ENCODE measurements at regions not wholly inside any gene's neighbourhood (a gene's known extent, or its start where the extent isn't known, plus 50 kb on each side); places are given as distances from the start of the nearest gene placed in this dataset.

- Histone ChIP-seq H3K9me3 (ENCODE audit: low read length) (no peaks in the 10 kb centered on the region), H3K9ac (ENCODE audit: low read length) (no peak overlapping the region), H3K4me3 (ENCODE audit: low read length) (no peak overlapping the region), H3F3A (ENCODE audit: insufficient read depth, low read length, poor library complexity, severe bottlenecking) (peaks cover 10% of the 10 kb centered on the region), H3K27ac (ENCODE audit: low read length) (no peak overlapping the region), H3K9me2 (ENCODE audit: insufficient read depth, low read length) (no peaks in the 10 kb centered on the region), H3K4me2 (ENCODE audit: low read length) (no peak overlapping the region), H2AFZ (ENCODE audit: low read depth, low read length) (no peak overlapping the region), H4K20me1 (ENCODE audit: insufficient read depth) (no peaks in the 10 kb centered on the region), H3K36me3 (ENCODE audit: insufficient read depth, low read length) (no peaks in the 10 kb centered on the region), H3K79me2 (replicated peaks; ENCODE audit: insufficient read depth, low read length) (no peaks in the 10 kb centered on the region), H3K27me3 (ENCODE audit: insufficient read depth, low read depth, low read length) (no peaks in the 10 kb centered on the region)
- TF ChIP-seq EP300 (conservative IDR thresholded peaks at IDR 0.05; ENCODE audit: poor library complexity, severe bottlenecking), result no peak
- no peak for TF ChIP-seq EZH2 (IDR thresholded peaks at IDR 0.05; ENCODE audit: borderline replicate concordance, insufficient read depth, low read length, poor library complexity, severe bottlenecking)
- no peak for TF ChIP-seq MXI1 (conservative IDR thresholded peaks at IDR 0.05; ENCODE audit: poor library complexity, severe bottlenecking)
- TF ChIP-seq SMC3 (conservative IDR thresholded peaks at IDR 0.05; ENCODE audit: poor library complexity), result no peak
- TF ChIP-seq, protein P1, sequence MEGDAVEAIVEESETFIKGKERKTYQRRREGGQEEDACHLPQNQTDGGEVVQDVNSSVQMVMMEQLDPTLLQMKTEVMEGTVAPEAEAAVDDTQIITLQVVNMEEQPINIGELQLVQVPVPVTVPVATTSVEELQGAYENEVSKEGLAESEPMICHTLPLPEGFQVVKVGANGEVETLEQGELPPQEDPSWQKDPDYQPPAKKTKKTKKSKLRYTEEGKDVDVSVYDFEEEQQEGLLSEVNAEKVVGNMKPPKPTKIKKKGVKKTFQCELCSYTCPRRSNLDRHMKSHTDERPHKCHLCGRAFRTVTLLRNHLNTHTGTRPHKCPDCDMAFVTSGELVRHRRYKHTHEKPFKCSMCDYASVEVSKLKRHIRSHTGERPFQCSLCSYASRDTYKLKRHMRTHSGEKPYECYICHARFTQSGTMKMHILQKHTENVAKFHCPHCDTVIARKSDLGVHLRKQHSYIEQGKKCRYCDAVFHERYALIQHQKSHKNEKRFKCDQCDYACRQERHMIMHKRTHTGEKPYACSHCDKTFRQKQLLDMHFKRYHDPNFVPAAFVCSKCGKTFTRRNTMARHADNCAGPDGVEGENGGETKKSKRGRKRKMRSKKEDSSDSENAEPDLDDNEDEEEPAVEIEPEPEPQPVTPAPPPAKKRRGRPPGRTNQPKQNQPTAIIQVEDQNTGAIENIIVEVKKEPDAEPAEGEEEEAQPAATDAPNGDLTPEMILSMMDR (IDR thresholded peaks at IDR 0.05; ENCODE audit: poor library complexity, severe bottlenecking), result no peak
- TF ChIP-seq, protein P2, sequence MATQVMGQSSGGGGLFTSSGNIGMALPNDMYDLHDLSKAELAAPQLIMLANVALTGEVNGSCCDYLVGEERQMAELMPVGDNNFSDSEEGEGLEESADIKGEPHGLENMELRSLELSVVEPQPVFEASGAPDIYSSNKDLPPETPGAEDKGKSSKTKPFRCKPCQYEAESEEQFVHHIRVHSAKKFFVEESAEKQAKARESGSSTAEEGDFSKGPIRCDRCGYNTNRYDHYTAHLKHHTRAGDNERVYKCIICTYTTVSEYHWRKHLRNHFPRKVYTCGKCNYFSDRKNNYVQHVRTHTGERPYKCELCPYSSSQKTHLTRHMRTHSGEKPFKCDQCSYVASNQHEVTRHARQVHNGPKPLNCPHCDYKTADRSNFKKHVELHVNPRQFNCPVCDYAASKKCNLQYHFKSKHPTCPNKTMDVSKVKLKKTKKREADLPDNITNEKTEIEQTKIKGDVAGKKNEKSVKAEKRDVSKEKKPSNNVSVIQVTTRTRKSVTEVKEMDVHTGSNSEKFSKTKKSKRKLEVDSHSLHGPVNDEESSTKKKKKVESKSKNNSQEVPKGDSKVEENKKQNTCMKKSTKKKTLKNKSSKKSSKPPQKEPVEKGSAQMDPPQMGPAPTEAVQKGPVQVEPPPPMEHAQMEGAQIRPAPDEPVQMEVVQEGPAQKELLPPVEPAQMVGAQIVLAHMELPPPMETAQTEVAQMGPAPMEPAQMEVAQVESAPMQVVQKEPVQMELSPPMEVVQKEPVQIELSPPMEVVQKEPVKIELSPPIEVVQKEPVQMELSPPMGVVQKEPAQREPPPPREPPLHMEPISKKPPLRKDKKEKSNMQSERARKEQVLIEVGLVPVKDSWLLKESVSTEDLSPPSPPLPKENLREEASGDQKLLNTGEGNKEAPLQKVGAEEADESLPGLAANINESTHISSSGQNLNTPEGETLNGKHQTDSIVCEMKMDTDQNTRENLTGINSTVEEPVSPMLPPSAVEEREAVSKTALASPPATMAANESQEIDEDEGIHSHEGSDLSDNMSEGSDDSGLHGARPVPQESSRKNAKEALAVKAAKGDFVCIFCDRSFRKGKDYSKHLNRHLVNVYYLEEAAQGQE (IDR thresholded peaks at IDR 0.05; ENCODE audit: borderline replicate concordance), result no peak
- no peak for TF ChIP-seq POLR2AphosphoS5 (IDR thresholded peaks at IDR 0.05)
- no peak for TF ChIP-seq RAD21 (conservative IDR thresholded peaks at IDR 0.05)
- TF ChIP-seq TAF1 (IDR thresholded peaks at IDR 0.05; ENCODE audit: low read depth), result no peak
Measured at GRCh38 chr12:111249018-111249370, 119.9 kb downstream of the PHETA1 start.

DNA sequence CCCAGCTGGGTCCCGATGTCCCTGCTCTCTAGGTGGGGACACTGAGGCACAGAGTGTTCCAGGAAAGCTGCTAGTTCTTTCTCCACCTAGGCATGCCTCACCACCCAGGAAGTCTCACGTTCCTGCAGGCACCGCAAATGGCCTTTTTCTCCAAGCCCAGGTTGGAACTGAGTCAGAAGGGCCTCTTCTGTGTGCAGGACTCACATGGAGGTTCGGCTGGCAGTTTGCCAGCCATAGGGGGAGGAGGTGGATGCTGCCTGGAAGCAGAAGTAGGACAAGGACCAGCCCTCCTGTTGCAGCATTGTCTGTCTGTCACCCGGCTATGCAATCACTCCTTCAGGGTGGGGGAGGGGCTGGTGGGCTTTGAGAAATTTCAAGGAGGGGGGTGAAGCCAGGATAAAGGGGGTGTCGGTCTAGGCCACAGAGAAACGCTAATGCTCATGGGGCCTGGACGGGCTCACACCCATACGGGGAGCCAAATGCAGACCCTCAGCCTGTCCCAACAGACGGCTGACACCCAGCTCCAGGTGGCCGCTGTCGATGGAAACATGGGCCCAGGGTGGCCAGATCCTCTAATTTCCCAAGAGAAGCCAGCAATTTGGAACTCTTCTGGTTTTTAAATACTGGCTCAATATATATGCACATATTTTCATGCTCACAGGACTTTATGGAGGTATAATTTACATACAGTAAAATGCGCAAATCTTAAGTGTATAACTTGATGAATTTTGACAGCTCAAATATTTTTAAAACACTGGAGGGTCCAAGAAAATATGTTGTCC lies 120.5 kb downstream of the PHETA1 start:
- Histone ChIP-seq H3K27ac (ENCODE audit: low read length) (no peak overlapping the region), H3K9ac (ENCODE audit: low read length) (no peak overlapping the region), H4K20me1 (ENCODE audit: insufficient read depth) (no peaks in the 10 kb centered on the region), H3F3A (ENCODE audit: insufficient read depth, low read length, poor library complexity, severe bottlenecking) (peaks cover 10% of the 10 kb centered on the region), H3K9me3 (ENCODE audit: low read length) (no peaks in the 10 kb centered on the region), H3K27me3 (ENCODE audit: insufficient read depth, low read depth, low read length) (no peaks in the 10 kb centered on the region), H3K79me2 (replicated peaks; ENCODE audit: insufficient read depth, low read length) (no peaks in the 10 kb centered on the region), H3K4me3 (ENCODE audit: low read length) (no peak overlapping the region), H2AFZ (ENCODE audit: low read depth, low read length) (no peak overlapping the region), H3K36me3 (ENCODE audit: insufficient read depth, low read length) (no peaks in the 10 kb centered on the region), H3K4me2 (ENCODE audit: low read length) (no peak overlapping the region), H3K9me2 (ENCODE audit: insufficient read depth, low read length) (no peaks in the 10 kb centered on the region)
- TF ChIP-seq TAF1 (IDR thresholded peaks at IDR 0.05; ENCODE audit: low read depth) (no peak), EP300 (conservative IDR thresholded peaks at IDR 0.05; ENCODE audit: poor library complexity, severe bottlenecking) (no peak), SMC3 (conservative IDR thresholded peaks at IDR 0.05; ENCODE audit: poor library complexity) (no peak), RAD21 (conservative IDR thresholded peaks at IDR 0.05) (no peak), MXI1 (conservative IDR thresholded peaks at IDR 0.05; ENCODE audit: poor library complexity, severe bottlenecking) (no peak), EZH2 (IDR thresholded peaks at IDR 0.05; ENCODE audit: borderline replicate concordance, insufficient read depth, low read length, poor library complexity, severe bottlenecking) (no peak), POLR2AphosphoS5 (IDR thresholded peaks at IDR 0.05) (no peak)
- TF ChIP-seq, protein P2 (IDR thresholded peaks at IDR 0.05; ENCODE audit: borderline replicate concordance), result no peak
- TF ChIP-seq, protein P1 (IDR thresholded peaks at IDR 0.05; ENCODE audit: poor library complexity, severe bottlenecking), result no peak
